Activated naive CD8-positive, alpha-beta T cell treated with anti-CD3 and anti-CD28 coated beads, Interleukin-2, amount 10 ng/mL, durations not matched to agents 7 days and 5 days (primary cell): ENCODE measurements at regions not wholly inside any gene's neighbourhood (a gene's known extent, or its start where the extent isn't known, plus 50 kb on each side); places are given as distances from the start of the nearest gene placed in this dataset.

Source experiments
- ATAC-seq: fragments of 150-1000 bp; cut with Tn5 transposase; one replicate; pipeline ENCODE4 v1.10.0; 2021; ENCODE audit warnings: low read depth, moderate library complexity
- POLR2A ChIA-PET: fragments of 350-600 bp; sonication (Branson Sonifier 250); formaldehyde crosslinking; loops from one replicate; lab custom pipeline; 2021; ENCODE audit warnings: antibody characterized with exemption; lab: Charles Lee
- DNase-seq: peaks from one replicate; pipeline ENCODE4 v3.0.0; 2021
- H3K27ac Mint-ChIP-seq: one replicate; pipeline ENCODE4 v1.8.0; 2022; ENCODE audit warnings: mild to moderate bottlenecking, mixed read lengths
- H3K27me3 Mint-ChIP-seq: one replicate; pipeline ENCODE4 v1.8.0; 2022; ENCODE audit warnings: mild to moderate bottlenecking, moderate library complexity, mixed read lengths
- H3K36me3 Mint-ChIP-seq: one replicate; pipeline ENCODE4 v1.8.0; 2021; ENCODE audit warnings: mild to moderate bottlenecking, mixed read lengths
- H3K4me1 Mint-ChIP-seq: one replicate; pipeline ENCODE4 v1.8.0; 2021; ENCODE audit warnings: mixed read lengths
- H3K4me3 Mint-ChIP-seq: one replicate; pipeline ENCODE4 v1.8.0; 2022; ENCODE audit warnings: mild to moderate bottlenecking, moderate library complexity, mixed read lengths
- H3K9me3 Mint-ChIP-seq: one replicate; pipeline ENCODE4 v1.8.0; 2021; ENCODE audit warnings: mixed read lengths

- H3K27me3 Mint-ChIP-seq = no peaks in the 10 kb centered on the region
- no peak for DNase-seq
- peaks cover 6% of the 10 kb centered on the region for H3K9me3 Mint-ChIP-seq
- no peak for ATAC-seq
- H3K4me1 Mint-ChIP-seq = no peaks in the 10 kb centered on the region
- H3K27ac Mint-ChIP-seq = no peak overlapping the region
- POLR2A ChIA-PET = no interaction called here
- no peak overlapping the region for H3K4me3 Mint-ChIP-seq
- H3K36me3 Mint-ChIP-seq = no peaks in the 10 kb centered on the region
Observed at GRCh38 chr10:1977461-1977860, 240.1 kb upstream of the ADARB2 start.

GRCh38 chr10:1972406-1972805 is 235.1 kb upstream of the ADARB2 start:
- ATAC-seq = no peak
- POLR2A ChIA-PET = no interaction called here
- no peaks in the 10 kb centered on the region for H3K36me3 Mint-ChIP-seq
- H3K4me1 Mint-ChIP-seq = no peaks in the 10 kb centered on the region
- no peaks in the 10 kb centered on the region for H3K27me3 Mint-ChIP-seq
- no peak for DNase-seq
- H3K4me3 Mint-ChIP-seq = no peak overlapping the region
- peaks cover 6% of the 10 kb centered on the region for H3K9me3 Mint-ChIP-seq
- H3K27ac Mint-ChIP-seq = no peak overlapping the region

DNA sequence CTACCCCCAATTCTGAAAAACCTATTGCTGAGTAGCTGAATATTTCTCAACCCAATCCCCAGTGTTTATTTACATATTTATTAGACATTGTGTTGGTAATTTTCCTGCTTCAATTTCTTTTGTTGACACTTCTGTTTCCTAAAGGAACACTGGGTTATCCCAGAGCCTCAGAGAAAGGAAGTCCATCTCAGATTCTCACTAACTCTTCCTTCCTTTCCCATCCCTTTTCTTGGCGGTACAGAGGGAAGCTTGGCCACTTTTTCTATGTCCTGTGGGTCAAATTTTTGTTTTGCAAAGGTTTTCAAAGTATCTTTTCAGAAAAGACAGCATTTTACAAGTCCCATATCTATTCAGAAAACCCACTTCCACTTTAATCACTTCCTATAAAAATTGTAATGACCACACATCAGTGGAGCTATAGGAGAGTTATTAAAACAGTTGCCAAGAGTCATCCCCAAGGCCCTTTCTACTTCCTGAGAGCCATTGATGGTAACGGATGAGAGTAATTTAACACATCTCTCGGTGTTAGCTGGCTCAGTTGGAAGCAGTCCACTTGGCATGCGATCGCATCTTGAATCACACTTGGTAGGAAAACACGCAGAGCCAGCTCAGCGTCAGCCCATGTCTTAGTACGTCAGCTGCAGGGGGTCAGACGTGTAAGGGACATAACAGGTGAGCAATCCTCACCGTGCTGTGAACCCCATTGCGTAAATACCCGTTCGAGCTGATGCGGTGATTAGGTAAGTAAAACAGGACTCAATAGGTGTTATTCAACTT is 231.1 kb upstream of the ADARB2 start:
- Mint-ChIP-seq H3K27me3 (no peaks in the 10 kb centered on the region), H3K36me3 (no peaks in the 10 kb centered on the region), H3K27ac (no peak overlapping the region), H3K4me1 (no peaks in the 10 kb centered on the region), H3K9me3 (peaks cover 6% of the 10 kb centered on the region), H3K4me3 (no peak overlapping the region)
- POLR2A ChIA-PET = no interaction called here
- DNase-seq = no peak
- no peak for ATAC-seq

- Mint-ChIP-seq H3K9me3 (peaks cover 3% of the 10 kb centered on the region), H3K4me3 (no peak overlapping the region), H3K27ac (no peak overlapping the region), H3K36me3 (no peaks in the 10 kb centered on the region), H3K4me1 (no peaks in the 10 kb centered on the region), H3K27me3 (no peaks in the 10 kb centered on the region)
- no peak for DNase-seq
- ATAC-seq = no peak
- POLR2A ChIA-PET = no interaction called here
Observed at GRCh38 chr10:1966712-1967376, 229.5 kb upstream of the ADARB2 start.

DNA sequence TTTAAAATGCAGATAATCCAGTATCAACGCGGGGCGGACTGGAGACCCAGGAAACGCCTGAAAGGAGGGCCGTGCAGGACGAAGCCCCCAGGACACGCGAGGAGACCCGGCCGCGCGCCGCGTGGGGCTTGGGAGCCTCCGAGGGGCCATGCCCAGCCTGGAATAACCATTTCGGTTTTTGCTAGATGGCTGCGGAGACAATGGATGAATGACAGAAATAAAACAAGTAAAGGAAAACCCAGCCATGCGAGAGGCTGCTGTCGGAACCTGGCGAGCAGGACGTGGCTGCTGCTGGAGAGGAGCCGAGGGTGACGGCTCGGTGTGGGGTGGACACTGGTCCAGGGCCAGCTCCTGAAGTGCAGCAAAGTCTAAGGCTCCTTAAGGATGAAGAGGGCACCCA is 227.2 kb upstream of the ADARB2 start:
- no peaks in the 10 kb centered on the region for H3K9me3 Mint-ChIP-seq
- ATAC-seq (no peak), DNase-seq (no peak)
- POLR2A ChIA-PET = no interaction called here
- H3K27ac Mint-ChIP-seq = no peak overlapping the region
- no peak overlapping the region for H3K4me3 Mint-ChIP-seq
- no peaks in the 10 kb centered on the region for H3K4me1 Mint-ChIP-seq
- no peaks in the 10 kb centered on the region for H3K36me3 Mint-ChIP-seq
- H3K27me3 Mint-ChIP-seq = no peaks in the 10 kb centered on the region

GRCh38 chr10:1963341-1963740 is 226.0 kb upstream of the ADARB2 start:
- DNase-seq (no peak), ATAC-seq (no peak)
- Mint-ChIP-seq H3K9me3 (no peaks in the 10 kb centered on the region), H3K4me3 (no peak overlapping the region), H3K27me3 (no peaks in the 10 kb centered on the region), H3K27ac (no peak overlapping the region), H3K4me1 (no peaks in the 10 kb centered on the region), H3K36me3 (no peaks in the 10 kb centered on the region)
- POLR2A ChIA-PET = no interaction called here

GRCh38 chr10:1961989-1962388 is 224.7 kb upstream of the ADARB2 start:
- Mint-ChIP-seq H3K36me3 (no peaks in the 10 kb centered on the region), H3K9me3 (no peaks in the 10 kb centered on the region), H3K27ac (no peak overlapping the region), H3K4me3 (no peak overlapping the region), H3K4me1 (peaks cover 5% of the 10 kb centered on the region), H3K27me3 (no peaks in the 10 kb centered on the region)
- ATAC-seq (no peak), DNase-seq (no peak)
- POLR2A ChIA-PET = no interaction called here

- POLR2A ChIA-PET = no interaction called here
- ATAC-seq = no peak
- H3K36me3 Mint-ChIP-seq = no peaks in the 10 kb centered on the region
- no peak overlapping the region for H3K27ac Mint-ChIP-seq
- H3K9me3 Mint-ChIP-seq = no peaks in the 10 kb centered on the region
- no peak overlapping the region for H3K4me3 Mint-ChIP-seq
- H3K27me3 Mint-ChIP-seq = no peaks in the 10 kb centered on the region
- DNase-seq = no peak
- peaks cover 7% of the 10 kb centered on the region for H3K4me1 Mint-ChIP-seq
Observed at GRCh38 chr10:1960982-1961381, 223.7 kb upstream of the ADARB2 start.

GRCh38 chr10:1957057-1957456 is 219.7 kb upstream of the ADARB2 start:
- Mint-ChIP-seq H3K27me3 (no peaks in the 10 kb centered on the region), H3K9me3 (no peaks in the 10 kb centered on the region), H3K4me1 (peaks cover 7% of the 10 kb centered on the region), H3K36me3 (no peaks in the 10 kb centered on the region), H3K4me3 (peak overlapping the region; percentile 31), H3K27ac (no peak overlapping the region)
- POLR2A ChIA-PET = no interaction called here
- ATAC-seq (no peak), DNase-seq (no peak)

- no peak overlapping the region for H3K4me3 Mint-ChIP-seq
- no peak overlapping the region for H3K27ac Mint-ChIP-seq
- DNase-seq = no peak
- H3K9me3 Mint-ChIP-seq = peaks cover 2% of the 10 kb centered on the region
- no peaks in the 10 kb centered on the region for H3K27me3 Mint-ChIP-seq
- H3K4me1 Mint-ChIP-seq = peaks cover 7% of the 10 kb centered on the region
- POLR2A ChIA-PET = no interaction called here
- ATAC-seq = no peak
- H3K36me3 Mint-ChIP-seq = peaks cover 1% of the 10 kb centered on the region
Observed at GRCh38 chr10:1954300-1954699, 217.0 kb upstream of the ADARB2 start.

- POLR2A ChIA-PET = interaction anchor here (0.7 kb wide), 1 partner anchor 538 kb away, joined by 3 read pairs; no protein-coding TSS in a partner anchor
- H3K36me3 Mint-ChIP-seq = peaks cover 1% of the 10 kb centered on the region
- H3K9me3 Mint-ChIP-seq = peaks cover 2% of the 10 kb centered on the region
- peaks cover 7% of the 10 kb centered on the region for H3K4me1 Mint-ChIP-seq
- H3K27me3 Mint-ChIP-seq = no peaks in the 10 kb centered on the region
- DNase-seq (no peak), ATAC-seq (no peak)
- H3K4me3 Mint-ChIP-seq = no peak overlapping the region
- no peak overlapping the region for H3K27ac Mint-ChIP-seq
Observed at GRCh38 chr10:1952126-1953095, 215.1 kb upstream of the ADARB2 start.

- H3K4me1 Mint-ChIP-seq = no peaks in the 10 kb centered on the region
- H3K4me3 Mint-ChIP-seq = no peak overlapping the region
- peaks cover 2% of the 10 kb centered on the region for H3K9me3 Mint-ChIP-seq
- no peak for DNase-seq
- H3K27ac Mint-ChIP-seq = no peak overlapping the region
- ATAC-seq = no peak
- POLR2A ChIA-PET = no interaction called here
- peaks cover 1% of the 10 kb centered on the region for H3K36me3 Mint-ChIP-seq
- H3K27me3 Mint-ChIP-seq = no peaks in the 10 kb centered on the region
Observed at GRCh38 chr10:1950803-1951495, 213.6 kb upstream of the ADARB2 start.

GRCh38 chr10:1947464-1948003 is 210.2 kb upstream of the ADARB2 start:
- no peak for DNase-seq
- POLR2A ChIA-PET = no interaction called here
- Mint-ChIP-seq H3K4me3 (no peak overlapping the region), H3K27ac (no peak overlapping the region), H3K27me3 (no peaks in the 10 kb centered on the region), H3K4me1 (peaks cover 7% of the 10 kb centered on the region), H3K9me3 (peaks cover 2% of the 10 kb centered on the region), H3K36me3 (peaks cover 1% of the 10 kb centered on the region)
- no peak for ATAC-seq
